Naive thymus-derived CD4-positive, alpha-beta T cell (primary cell): ENCODE measurements at regions not wholly inside any gene's neighbourhood (a gene's known extent, or its start where the extent isn't known, plus 50 kb on each side); places are given as distances from the start of the nearest gene placed in this dataset.

Source experiments
- ATAC-seq: fragments of 150-1000 bp; cut with Tn5 transposase; 2 replicates; pipeline ENCODE4 v1.10.0; 2021; ENCODE audit warnings: mild to moderate bottlenecking, moderate library complexity
- CTCF ChIA-PET: fragments of 350-600 bp; sonication (Branson Sonifier 250); formaldehyde crosslinking; loops from one replicate; lab custom pipeline; 2021; ENCODE audit warnings: antibody characterized with exemption; lab: Charles Lee
- POLR2A ChIA-PET: fragments of 350-600 bp; sonication (Branson Sonifier 250); formaldehyde crosslinking; loops from one replicate; lab custom pipeline; 2021; ENCODE audit warnings: antibody characterized with exemption, inconsistent platforms; lab: Charles Lee
- DNase-seq, 9 donors: peaks; one replicate each; pipeline versions ENCODE4 v3.0.0 to v3.0.0-alpha.2; 2020 to 2022; ENCODE audit warnings: mixed read lengths in 1 of 9
- H3K27ac ChIP-seq: one replicate; pipeline ENCODE4 v1.7.0; 2013; ENCODE audit warnings: mild to moderate bottlenecking, low read depth, low read length, moderate library complexity
- H3K27me3 ChIP-seq, 2 donors: one replicate each; pipeline ENCODE4 v1.7.0; 2013; ENCODE audit warnings: low read length in 2 of 2, mild to moderate bottlenecking in 2 of 2, moderate library complexity in 2 of 2; ENCODE audit not compliant: control insufficient read depth in 2 of 2, insufficient read depth in 2 of 2
- H3K36me3 ChIP-seq, 3 experiments: 1 replicate in 2 of 3; 2 replicates in 1 of 3; pipeline ENCODE4 v1.7.0; 2013; ENCODE audit warnings: low read length in 3 of 3, mild to moderate bottlenecking in 3 of 3, moderate library complexity in 1 of 3; ENCODE audit not compliant: insufficient read depth in 3 of 3, control insufficient read depth in 2 of 3
- H3K4me1 ChIP-seq, 2 donors: one replicate each; pipeline ENCODE4 v1.7.0; 2013; ENCODE audit warnings: low read length in 2 of 2, mild to moderate bottlenecking in 2 of 2, moderate library complexity in 1 of 2; ENCODE audit not compliant: control insufficient read depth in 2 of 2, insufficient read depth in 2 of 2
- H3K4me3 ChIP-seq: 2 replicates; pipeline ENCODE4 v1.7.0; 2013; ENCODE audit warnings: mild to moderate bottlenecking, low read length
- H3K9me3 ChIP-seq, 3 experiments: 1 replicate in 2 of 3; 2 replicates in 1 of 3; pipeline ENCODE4 v1.7.0; 2013; ENCODE audit warnings: low read length in 3 of 3; ENCODE audit not compliant: control insufficient read depth in 2 of 3
- H3K27ac Mint-ChIP-seq, 9 donors: one replicate each; pipeline ENCODE4 v1.8.0; 2020 to 2022; ENCODE audit warnings: mixed read lengths in 9 of 9, mild to moderate bottlenecking in 8 of 9, moderate library complexity in 5 of 9, inconsistent platforms in 2 of 9
- H3K27me3 Mint-ChIP-seq, 5 donors: one replicate each; pipeline ENCODE4 v1.8.0; 2021 to 2022; ENCODE audit warnings: mixed read lengths in 5 of 5, mild to moderate bottlenecking in 1 of 5
- H3K36me3 Mint-ChIP-seq, 5 donors: one replicate each; pipeline ENCODE4 v1.8.0; 2020 to 2022; ENCODE audit warnings: mixed read lengths in 5 of 5, mild to moderate bottlenecking in 3 of 5, inconsistent platforms in 1 of 5
- H3K4me1 Mint-ChIP-seq, 7 donors: one replicate each; pipeline ENCODE4 v1.8.0; 2020 to 2022; ENCODE audit warnings: mixed read lengths in 7 of 7, mild to moderate bottlenecking in 3 of 7, inconsistent platforms in 1 of 7
- H3K4me3 Mint-ChIP-seq, 10 donors: one replicate each; pipeline ENCODE4 v1.8.0; 2020 to 2022; ENCODE audit warnings: mild to moderate bottlenecking in 10 of 10, mixed read lengths in 10 of 10, moderate library complexity in 6 of 10, inconsistent platforms in 2 of 10
- H3K9me3 Mint-ChIP-seq, 11 donors: one replicate each; pipeline ENCODE4 v1.8.0; 2020 to 2022; ENCODE audit warnings: mixed read lengths in 11 of 11, mild to moderate bottlenecking in 4 of 11, inconsistent platforms in 1 of 11, moderate library complexity in 1 of 11
- intact Hi-C, 2 donors: fragments of 100-400 bp; cut with micrococcal nuclease; formaldehyde crosslinking; loops; one replicate each; pipeline ENCODE4 v1.15.1; 2023

- no peaks in the 10 kb centered on the region for H3K36me3 ChIP-seq
- Mint-ChIP-seq H3K36me3 (no peaks in the 10 kb centered on the region), H3K4me1 (no peaks in the 10 kb centered on the region), H3K9me3 (peaks cover 0 to 7% (median 3%) of the 10 kb centered on the region in 11 donors), H3K27ac (no peak overlapping the region), H3K27me3 (peaks cover 0 to 13% (median 6%) of the 10 kb centered on the region in 5 donors), H3K4me3 (no peak overlapping the region)
- no peak overlapping the region for H3K4me3 ChIP-seq
- intact Hi-C loops: no loop called here
- peaks cover 0 to under 1% (median 0%) of the 10 kb centered on the region in 3 experiments for H3K9me3 ChIP-seq
- DNase-seq: no peak
- ChIA-PET POLR2A (no interaction called here), CTCF (no interaction called here)
- H3K4me1 ChIP-seq: no peaks in the 10 kb centered on the region
- no peaks in the 10 kb centered on the region for H3K27me3 ChIP-seq
- H3K27ac ChIP-seq: no peak overlapping the region
- no peak for ATAC-seq
These were observed 70.6 kb downstream of the RSL24D1 start for GRCh38 chr15:55126111-55126510.

GRCh38 chr15:55124616-55125015 lies 72.1 kb downstream of the RSL24D1 start:
- H3K36me3 ChIP-seq: no peaks in the 10 kb centered on the region
- POLR2A ChIA-PET: no interaction called here
- no peak overlapping the region for H3K4me3 ChIP-seq
- CTCF ChIA-PET: no interaction called here
- no peaks in the 10 kb centered on the region for H3K27me3 ChIP-seq
- H3K9me3 Mint-ChIP-seq: no peaks in the 10 kb centered on the region
- H3K27ac Mint-ChIP-seq: no peak overlapping the region
- no peak for DNase-seq
- H3K4me1 ChIP-seq: no peaks in the 10 kb centered on the region
- no peak overlapping the region for H3K27ac ChIP-seq
- no peaks in the 10 kb centered on the region for H3K4me1 Mint-ChIP-seq
- no peak for ATAC-seq
- intact Hi-C loops: no loop called here
- peaks cover 0 to 12% (median 2%) of the 10 kb centered on the region in 5 donors for H3K27me3 Mint-ChIP-seq
- H3K9me3 ChIP-seq: no peaks in the 10 kb centered on the region
- no peaks in the 10 kb centered on the region for H3K36me3 Mint-ChIP-seq
- H3K4me3 Mint-ChIP-seq: no peak overlapping the region

- Histone ChIP-seq H3K4me1 (no peaks in the 10 kb centered on the region), H3K27ac (no peak overlapping the region), H3K36me3 (no peaks in the 10 kb centered on the region), H3K9me3 (no peaks in the 10 kb centered on the region), H3K4me3 (no peak overlapping the region), H3K27me3 (no peaks in the 10 kb centered on the region)
- peaks cover 0 to 7% (median 7%) of the 10 kb centered on the region in 5 donors for H3K27me3 Mint-ChIP-seq
- ATAC-seq (no peak), DNase-seq (no peak)
- ChIA-PET POLR2A (no interaction called here), CTCF (interaction anchor here (0.6 to 1.0 kb wide), 2 partner anchors 124 to 515 kb away, joined by 3 read pairs; no protein-coding TSS in a partner anchor)
- no peak overlapping the region for H3K27ac Mint-ChIP-seq
- peaks cover 0 to 4% (median 0%) of the 10 kb centered on the region in 11 donors for H3K9me3 Mint-ChIP-seq
- intact Hi-C loops: no loop called here
- H3K4me1 Mint-ChIP-seq: no peaks in the 10 kb centered on the region
- H3K36me3 Mint-ChIP-seq: no peaks in the 10 kb centered on the region
- H3K4me3 Mint-ChIP-seq: no peak overlapping the region
These were observed 78.3 kb downstream of the RSL24D1 start for GRCh38 chr15:55118344-55118870.

- ChIA-PET POLR2A (no interaction called here), CTCF (no interaction called here)
- H3K36me3 ChIP-seq: no peaks in the 10 kb centered on the region
- no peaks in the 10 kb centered on the region for H3K27me3 ChIP-seq
- no peak overlapping the region for H3K27ac ChIP-seq
- no peak overlapping the region for H3K4me3 ChIP-seq
- peaks cover 0 to 7% (median 5%) of the 10 kb centered on the region in 5 donors for H3K27me3 Mint-ChIP-seq
- DNase-seq (no peak), ATAC-seq (no peak)
- H3K4me1 ChIP-seq: no peaks in the 10 kb centered on the region
- peaks cover 0 to 4% (median 0%) of the 10 kb centered on the region in 11 donors for H3K9me3 Mint-ChIP-seq
- H3K9me3 ChIP-seq: no peaks in the 10 kb centered on the region
- no peaks in the 10 kb centered on the region for H3K4me1 Mint-ChIP-seq
- H3K4me3 Mint-ChIP-seq: no peak overlapping the region
- H3K36me3 Mint-ChIP-seq: no peaks in the 10 kb centered on the region
- H3K27ac Mint-ChIP-seq: no peak overlapping the region
- intact Hi-C loops: no loop called here
These were observed 80.1 kb downstream of the RSL24D1 start for GRCh38 chr15:55116636-55117035.

GRCh38 chr15:55113736-55114135 lies 83.0 kb downstream of the RSL24D1 start:
- Histone ChIP-seq H3K4me1 (no peaks in the 10 kb centered on the region), H3K27ac (no peak overlapping the region), H3K4me3 (no peak overlapping the region), H3K9me3 (no peaks in the 10 kb centered on the region), H3K36me3 (no peaks in the 10 kb centered on the region), H3K27me3 (no peaks in the 10 kb centered on the region)
- ATAC-seq (no peak), DNase-seq (no peak)
- POLR2A ChIA-PET: no interaction called here
- H3K9me3 Mint-ChIP-seq: peaks cover 0 to 4% (median 0%) of the 10 kb centered on the region in 11 donors
- H3K4me3 Mint-ChIP-seq: no peak overlapping the region
- no peaks in the 10 kb centered on the region for H3K36me3 Mint-ChIP-seq
- H3K27ac Mint-ChIP-seq: no peak overlapping the region
- intact Hi-C loops: no loop called here
- H3K4me1 Mint-ChIP-seq: no peaks in the 10 kb centered on the region
- peaks cover 0 to 16% (median 8%) of the 10 kb centered on the region in 5 donors for H3K27me3 Mint-ChIP-seq
- CTCF ChIA-PET: no interaction called here

- CTCF ChIA-PET: no interaction called here
- POLR2A ChIA-PET: no interaction called here
- Histone ChIP-seq H3K27ac (no peak overlapping the region), H3K9me3 (no peaks in the 10 kb centered on the region), H3K36me3 (no peaks in the 10 kb centered on the region), H3K27me3 (no peaks in the 10 kb centered on the region), H3K4me1 (no peaks in the 10 kb centered on the region), H3K4me3 (no peak overlapping the region)
- DNase-seq: no peak
- no peak for ATAC-seq
- Mint-ChIP-seq H3K27ac (no peak overlapping the region), H3K9me3 (peaks cover 0 to 4% (median 0%) of the 10 kb centered on the region in 11 donors), H3K4me1 (no peaks in the 10 kb centered on the region), H3K36me3 (no peaks in the 10 kb centered on the region), H3K27me3 (peaks cover 0 to 16% (median 8%) of the 10 kb centered on the region in 5 donors), H3K4me3 (no peak overlapping the region)
- intact Hi-C loops: no loop called here
These were observed 84.0 kb downstream of the RSL24D1 start for GRCh38 chr15:55112706-55113105.

- Mint-ChIP-seq H3K4me3 (no peak overlapping the region), H3K27me3 (peaks cover 0 to 13% (median 8%) of the 10 kb centered on the region in 5 donors), H3K9me3 (peaks cover 0 to 17% (median 0%) of the 10 kb centered on the region in 11 donors), H3K27ac (no peak overlapping the region), H3K36me3 (no peaks in the 10 kb centered on the region), H3K4me1 (no peaks in the 10 kb centered on the region)
- Histone ChIP-seq H3K4me1 (no peaks in the 10 kb centered on the region), H3K36me3 (no peaks in the 10 kb centered on the region), H3K27me3 (no peaks in the 10 kb centered on the region), H3K9me3 (no peaks in the 10 kb centered on the region), H3K27ac (no peak overlapping the region), H3K4me3 (no peak overlapping the region)
- POLR2A ChIA-PET: no interaction called here
- ATAC-seq: no peak
- DNase-seq: no peak
- intact Hi-C loops: no loop called here
- CTCF ChIA-PET: interaction anchor here (1.3 kb wide), 1 partner anchor 11 kb away, joined by 4 read pairs; no protein-coding TSS in a partner anchor
These were observed 86.3 kb downstream of the RSL24D1 start for GRCh38 chr15:55110446-55110845.
